Smooth muscle cell of the brain vasculature (primary cell): ENCODE measurements at regions not wholly inside any gene's neighbourhood (a gene's known extent, or its start where the extent isn't known, plus 50 kb on each side); places are given as distances from the start of the nearest gene placed in this dataset.
"Not testable (repeated sequence)": the region's sequence is repeated elsewhere in the genome, so short reads cannot be mapped to it uniquely, and the experiment has no call there.

Experiments
- DNase-seq: peaks from one replicate; pipeline ENCODE4 v3.0.0-alpha.2; 2012; ENCODE audit warnings: low read depth, low spot score

- no peak for DNase-seq
Observed at GRCh38 chr5:104513640-104514072, 951.1 kb upstream of the NUDT12 start.

- DNase-seq: no peak
Observed at GRCh38 chr5:104513121-104513602, 950.6 kb upstream of the NUDT12 start.

- DNase-seq: no peak
Observed at GRCh38 chr5:104512063-104512825, 949.7 kb upstream of the NUDT12 start.

- DNase-seq: no peak
Observed at GRCh38 chr5:104498281-104498680, 935.7 kb upstream of the NUDT12 start.

- no peak for DNase-seq
Observed at GRCh38 chr5:104494083-104494482, 931.5 kb upstream of the NUDT12 start.

- no peak for DNase-seq
Observed at GRCh38 chr5:104472811-104473210, 910.2 kb upstream of the NUDT12 start.

- no peak for DNase-seq
Observed at GRCh38 chr5:104456122-104456521, 893.5 kb upstream of the NUDT12 start.

GRCh38 chr5:104452550-104452949 lies 890.0 kb upstream of the NUDT12 start:
- no peak for DNase-seq

GRCh38 chr5:104451911-104452310 lies 889.3 kb upstream of the NUDT12 start:
- DNase-seq: not testable (repeated sequence)

GRCh38 chr5:104444656-104445055 lies 882.1 kb upstream of the NUDT12 start:
- DNase-seq: no peak

GRCh38 chr5:104443706-104444105 lies 881.1 kb upstream of the NUDT12 start:
- DNase-seq: no peak

GRCh38 chr5:104431981-104432380 lies 869.4 kb upstream of the NUDT12 start:
- DNase-seq: no peak

- no peak for DNase-seq
Observed at GRCh38 chr5:104431002-104431620, 868.5 kb upstream of the NUDT12 start.

- DNase-seq: no peak
Observed at GRCh38 chr5:104429911-104430310, 867.3 kb upstream of the NUDT12 start.

- no peak for DNase-seq
Observed at GRCh38 chr5:104421431-104421830, 858.8 kb upstream of the NUDT12 start.

GRCh38 chr5:104418056-104418455 lies 855.5 kb upstream of the NUDT12 start:
- no peak for DNase-seq

GRCh38 chr5:104412649-104413240 lies 850.2 kb upstream of the NUDT12 start:
- peak; percentile 10 for DNase-seq

- no peak for DNase-seq
Observed at GRCh38 chr5:104400941-104401340, 838.4 kb upstream of the NUDT12 start.

- DNase-seq: no peak
Observed at GRCh38 chr5:104385906-104386305, 823.3 kb upstream of the NUDT12 start.

- DNase-seq: no peak
Observed at GRCh38 chr5:104375345-104375744, 812.8 kb upstream of the NUDT12 start.

GRCh38 chr5:104372796-104373195 lies 810.2 kb upstream of the NUDT12 start:
- no peak for DNase-seq

GRCh38 chr5:104372376-104372775 lies 809.8 kb upstream of the NUDT12 start:
- no peak for DNase-seq

- no peak for DNase-seq
Observed at GRCh38 chr5:104370523-104370922, 807.9 kb upstream of the NUDT12 start.
